NCI-H82 treated with DMSO at 0.1 percent for 48 hours (cell line): ENCODE measurements at regions not wholly inside any gene's neighbourhood (a gene's known extent, or its start where the extent isn't known, plus 50 kb on each side); places are given as distances from the start of the nearest gene placed in this dataset.
"Not testable (repeated sequence)": the region's sequence is repeated elsewhere in the genome, so short reads cannot be mapped to it uniquely, and the experiment has no call there.

Source experiments
- DNase-seq: peaks from one replicate; lab custom pipeline; 2025; ENCODE audit not compliant: unreplicated experiment; lab: John Stamatoyannopoulos, UW

DNA sequence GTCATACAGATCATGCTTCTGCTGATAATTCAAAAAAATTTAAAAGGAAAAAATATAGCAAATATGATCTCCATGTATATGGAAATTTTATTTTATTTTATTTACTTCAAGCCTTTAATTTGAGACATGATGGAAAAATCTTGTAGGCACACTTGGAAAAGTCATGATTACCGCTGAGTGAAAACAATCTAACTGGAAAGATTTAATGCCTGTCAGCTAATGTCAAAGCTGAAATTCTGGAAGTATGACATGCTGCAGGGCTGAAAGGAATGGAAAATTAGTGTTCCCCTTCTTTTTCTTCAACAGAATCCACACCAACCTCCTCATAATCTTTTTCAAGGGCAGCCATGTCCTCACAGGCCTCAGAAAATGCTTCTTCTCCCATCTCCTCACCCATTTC lies 58.2 kb downstream of the RPRM start:
- no peak for DNase-seq

DNA sequence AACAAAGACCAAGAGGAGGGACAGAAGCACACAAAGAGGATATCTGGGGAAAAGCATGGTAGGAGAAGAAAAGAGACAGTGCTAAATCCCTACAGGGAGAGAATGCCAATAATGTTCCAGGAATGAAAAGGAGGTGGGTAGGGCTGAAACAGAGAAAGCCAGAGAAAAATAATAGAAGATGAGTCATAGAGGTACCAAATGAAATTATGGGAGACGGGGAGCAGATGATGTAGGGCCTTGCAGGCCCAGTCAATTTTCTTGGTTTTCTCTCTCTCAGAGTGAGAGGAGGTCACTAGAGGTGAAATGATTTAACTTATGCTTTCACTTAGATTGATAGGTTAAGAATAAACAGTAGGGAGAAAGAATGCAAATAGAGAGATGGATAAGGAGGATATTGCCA lies 61.5 kb downstream of the RPRM start:
- DNase-seq: no peak

DNA sequence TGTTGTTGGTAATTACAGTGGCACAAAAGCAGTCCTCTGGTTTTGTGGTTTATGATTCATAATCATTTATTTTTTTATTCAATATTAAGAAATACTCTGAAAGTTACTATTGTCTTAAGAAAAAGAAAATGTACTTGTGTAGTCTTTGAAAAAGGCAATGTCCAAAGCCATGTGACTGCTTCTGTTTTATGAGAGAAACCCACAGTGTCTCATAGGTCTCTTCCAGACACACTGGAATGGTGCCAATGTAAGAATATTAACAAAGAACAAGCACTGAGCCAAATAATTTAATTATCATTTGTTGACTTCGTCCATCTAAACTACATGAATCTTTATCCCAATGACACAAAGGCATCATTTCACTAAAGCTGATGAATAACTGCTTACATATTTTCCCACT lies 62.5 kb downstream of the RPRM start:
- DNase-seq: no peak

DNA sequence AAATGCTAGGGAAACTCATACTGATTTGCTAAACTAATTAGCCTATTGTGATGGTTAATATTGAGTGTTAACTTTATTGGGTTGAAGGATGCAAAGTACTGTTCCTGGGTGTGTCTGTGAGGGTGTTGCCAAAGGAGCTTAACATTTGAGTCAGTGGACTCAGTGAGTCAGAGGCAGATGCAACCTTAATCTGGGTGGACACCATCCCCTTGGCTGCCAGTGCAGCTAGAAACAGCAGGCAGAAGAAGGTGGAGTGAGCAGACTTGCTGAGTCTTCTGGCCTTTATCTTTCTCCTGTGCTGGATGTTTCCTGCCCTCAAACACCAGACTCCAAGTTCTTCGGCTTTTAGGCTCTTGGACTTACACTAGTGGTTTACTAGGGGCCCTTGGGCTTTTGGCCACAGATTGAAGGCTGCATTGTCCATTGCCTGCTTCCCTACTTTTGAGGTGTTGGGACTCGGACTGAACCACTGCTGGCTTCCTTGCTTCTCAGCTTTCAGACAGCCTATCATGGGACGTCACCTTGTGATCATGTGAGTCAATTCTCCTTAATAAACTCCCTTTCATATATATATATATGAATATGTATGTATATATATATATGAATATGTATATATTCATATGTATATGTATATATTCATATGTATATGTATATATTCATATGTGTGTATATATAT lies 69.7 kb downstream of the RPRM start:
- no peak for DNase-seq

DNA sequence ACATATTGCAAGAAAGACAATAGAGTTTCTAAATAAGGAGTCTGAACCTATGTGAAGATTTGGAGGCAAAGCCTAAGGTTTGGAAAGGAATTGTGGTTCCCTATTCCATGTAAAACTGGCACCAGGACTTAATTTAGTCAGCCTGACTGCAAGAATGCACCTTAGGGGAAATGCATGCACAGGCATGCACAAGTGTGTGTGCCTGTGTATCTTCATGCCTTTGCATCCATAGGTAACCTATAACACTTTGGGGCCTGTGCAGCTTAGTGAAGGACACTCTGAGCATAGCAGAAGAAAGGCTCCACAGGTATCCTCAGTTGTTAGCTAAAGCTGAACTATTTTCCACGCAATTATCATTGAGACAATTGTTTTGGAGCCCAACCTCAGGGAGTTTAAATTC lies 73.4 kb downstream of the RPRM start:
- no peak for DNase-seq

DNA sequence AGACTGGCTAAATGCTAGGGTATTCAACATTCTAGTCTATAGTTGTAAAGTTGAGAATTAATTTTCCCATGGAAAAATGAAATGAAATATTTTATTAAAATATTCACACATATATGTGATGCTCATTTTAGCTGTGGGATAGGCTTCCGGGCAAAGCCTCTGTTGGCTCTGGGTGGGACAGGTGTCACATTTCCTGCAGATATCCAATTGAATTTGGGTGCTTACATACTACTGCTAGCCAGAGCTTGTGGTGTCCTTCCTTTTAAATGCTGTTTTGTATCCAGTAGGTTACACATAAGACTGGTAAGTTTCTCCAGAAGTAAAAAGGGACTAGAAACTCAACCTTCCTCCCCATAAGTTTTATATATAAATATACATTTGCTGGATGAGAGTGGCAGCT lies 73.8 kb downstream of the RPRM start:
- DNase-seq: no peak

DNA sequence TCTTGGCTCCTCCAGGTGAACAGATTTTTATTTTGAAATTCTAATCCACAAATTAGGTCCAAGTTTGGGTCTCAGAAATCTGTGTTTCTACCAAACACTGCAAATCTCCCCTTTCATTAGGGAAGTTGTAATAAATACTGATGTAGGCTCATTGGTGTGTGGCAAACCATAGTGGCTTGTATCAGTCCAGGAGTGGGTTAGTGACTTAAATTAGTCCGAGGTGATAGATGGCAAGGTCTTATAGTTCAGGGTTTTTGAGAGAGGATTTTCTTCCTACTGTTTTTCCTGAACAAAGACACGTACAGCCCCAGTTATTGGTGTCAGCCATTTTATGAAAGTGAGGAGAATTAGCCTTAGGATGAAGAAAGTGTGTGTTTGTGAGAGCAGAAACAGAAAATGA lies 74.6 kb downstream of the RPRM start:
- DNase-seq: no peak

DNA sequence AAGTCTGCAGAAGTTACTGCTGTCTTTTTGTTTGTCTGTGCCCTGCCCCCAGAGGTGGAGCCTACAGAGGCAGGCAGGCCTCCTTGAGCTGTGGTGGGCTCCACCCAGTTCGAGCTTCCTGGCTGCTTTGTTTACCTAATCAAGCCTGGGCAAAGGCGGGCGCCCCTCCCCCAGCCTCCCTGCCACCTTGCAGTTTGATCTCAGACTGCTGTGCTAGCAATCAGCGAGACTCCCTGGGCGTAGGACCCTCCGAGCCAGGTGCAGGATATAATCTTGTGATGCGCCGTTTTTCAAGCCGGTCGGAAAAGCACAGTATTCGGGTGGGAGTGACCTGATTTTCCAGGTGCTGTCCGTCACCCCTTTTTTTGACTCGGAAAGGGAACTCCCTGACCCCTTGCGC lies 75.2 kb downstream of the RPRM start:
- not testable (repeated sequence) for DNase-seq

DNA sequence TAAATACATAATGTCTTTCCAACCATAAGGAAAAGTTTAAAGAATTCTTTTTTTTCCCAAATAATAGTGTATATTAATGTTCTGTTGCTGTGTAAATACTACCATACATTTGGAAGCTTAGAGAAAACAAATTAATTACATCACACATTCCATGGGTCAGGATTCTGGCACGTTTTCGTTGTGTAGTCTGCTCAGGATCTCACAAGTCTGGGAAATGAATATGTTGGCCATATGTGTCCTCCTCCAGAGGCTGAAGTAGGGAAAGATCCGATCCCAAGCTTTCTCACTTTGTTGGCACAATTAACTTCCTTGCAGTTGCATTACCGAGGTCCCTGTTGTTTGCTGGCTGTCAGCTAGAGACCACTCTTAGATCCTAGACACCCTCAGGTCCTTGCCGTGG lies 83.9 kb downstream of the RPRM start:
- no peak for DNase-seq

DNA sequence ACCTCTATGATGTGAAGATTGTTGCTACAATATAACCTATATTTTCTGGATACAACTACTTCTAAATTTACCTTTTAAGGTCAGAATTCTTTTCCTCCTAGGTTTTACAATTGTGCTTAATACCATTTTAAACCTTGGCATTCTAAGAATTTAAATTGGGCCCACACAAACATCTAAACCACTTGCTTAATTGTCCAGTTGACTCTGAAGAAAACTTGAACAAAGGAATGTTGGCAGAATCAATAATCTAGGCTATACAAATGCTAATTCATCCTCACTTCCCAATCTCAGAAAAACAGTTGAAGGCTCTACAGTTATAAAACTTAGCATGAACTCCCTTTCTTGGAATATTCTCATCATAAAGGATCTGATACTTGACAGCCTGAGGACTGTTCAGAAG lies 84.3 kb downstream of the RPRM start:
- no peak for DNase-seq

DNA sequence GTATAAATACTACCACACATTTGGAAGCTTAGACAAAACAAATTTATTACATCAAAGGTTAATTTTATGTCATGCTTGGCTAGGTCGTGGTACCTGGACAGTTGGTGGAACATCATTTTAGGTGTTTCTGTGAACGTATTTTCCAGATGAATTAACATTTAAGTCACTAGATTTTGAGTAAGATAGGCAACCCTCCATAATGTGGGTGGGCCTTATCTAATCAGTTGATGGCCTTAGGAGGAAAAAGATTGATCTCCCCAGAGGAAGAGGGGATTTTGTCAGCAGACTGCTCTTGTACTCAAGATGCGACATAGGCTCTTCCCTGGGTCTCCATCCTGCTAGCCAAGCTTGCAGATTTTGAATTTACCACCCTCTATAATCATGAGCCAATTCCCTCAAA lies 85.0 kb downstream of the RPRM start:
- no peak for DNase-seq

DNA sequence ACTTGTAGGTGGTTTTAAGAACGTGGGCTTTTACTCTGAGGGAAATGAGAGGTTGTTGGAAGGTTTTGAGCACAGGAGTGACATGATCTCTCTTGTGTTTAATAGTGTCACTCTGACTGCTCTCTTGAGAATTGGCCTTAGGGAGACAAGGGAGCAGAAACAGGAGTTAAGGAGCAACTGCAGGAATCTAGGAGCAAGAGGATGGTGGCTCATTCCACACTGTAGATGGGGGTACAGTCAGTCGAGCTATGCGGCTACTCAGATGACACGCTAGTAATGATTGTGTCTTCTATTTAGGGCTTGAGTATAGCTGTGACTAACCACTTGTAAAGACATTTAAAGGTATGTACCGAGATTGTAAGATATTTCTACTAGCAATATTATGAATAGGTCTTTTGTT lies 87.4 kb downstream of the RPRM start:
- DNase-seq: no peak

DNA sequence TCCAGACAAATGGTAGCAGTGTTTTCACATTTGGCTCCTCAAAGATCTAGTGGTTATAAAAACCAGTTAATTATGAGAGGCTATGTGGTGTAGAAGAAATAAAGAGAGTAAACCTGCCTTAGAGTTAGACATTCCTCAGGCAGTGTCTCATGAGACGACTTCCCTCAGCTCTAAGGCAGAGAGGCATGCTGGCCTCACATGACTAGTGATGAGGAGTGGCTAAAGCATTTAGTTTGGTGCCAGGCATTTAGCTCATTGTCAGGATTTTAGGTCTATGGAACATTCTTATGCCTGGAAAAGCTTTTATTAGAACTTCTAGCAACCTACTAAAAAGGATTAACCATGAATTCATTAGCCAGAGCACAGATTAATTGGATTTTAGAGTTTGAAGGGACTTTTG lies 90.3 kb downstream of the RPRM start:
- DNase-seq: peak; percentile 79

DNA sequence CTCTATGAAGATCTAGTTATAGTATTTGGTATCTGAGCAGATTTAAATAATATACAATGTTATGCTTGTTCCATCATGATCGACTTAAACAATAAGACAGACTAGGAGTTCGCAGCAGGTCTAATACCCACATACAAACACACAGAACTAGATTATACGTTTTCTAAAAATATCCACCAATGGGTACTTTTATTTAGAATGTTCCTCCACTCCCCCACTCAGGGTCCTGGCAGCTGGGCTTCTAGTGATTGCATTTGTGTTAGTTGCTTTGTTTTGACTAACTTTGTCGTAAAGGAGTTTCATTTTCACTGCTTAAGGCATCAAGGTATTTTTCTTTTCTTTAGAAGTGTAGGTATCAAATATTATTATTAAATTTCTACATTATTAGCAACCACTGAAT lies 91.4 kb downstream of the RPRM start:
- DNase-seq: no peak

DNA sequence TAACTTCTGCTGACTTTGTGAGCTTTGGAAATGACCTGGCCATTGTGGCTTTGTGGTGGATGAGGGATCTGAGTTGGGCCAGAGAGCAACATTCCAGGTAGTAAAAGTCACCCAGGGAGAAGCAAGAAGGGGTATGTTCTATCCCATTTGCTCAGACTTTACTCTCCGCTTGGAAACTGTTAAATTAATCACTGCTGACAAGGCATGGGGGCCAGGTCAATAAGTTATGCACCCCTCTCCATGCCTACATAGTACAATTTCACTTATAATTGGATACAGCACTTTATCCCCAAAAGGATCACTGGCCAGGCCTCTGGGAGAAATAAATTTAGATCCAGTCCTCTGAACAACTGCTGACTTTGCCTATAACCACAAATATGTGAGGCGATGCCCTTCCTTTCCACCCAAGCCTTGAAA lies 92.1 kb downstream of the RPRM start:
- no peak for DNase-seq

DNA sequence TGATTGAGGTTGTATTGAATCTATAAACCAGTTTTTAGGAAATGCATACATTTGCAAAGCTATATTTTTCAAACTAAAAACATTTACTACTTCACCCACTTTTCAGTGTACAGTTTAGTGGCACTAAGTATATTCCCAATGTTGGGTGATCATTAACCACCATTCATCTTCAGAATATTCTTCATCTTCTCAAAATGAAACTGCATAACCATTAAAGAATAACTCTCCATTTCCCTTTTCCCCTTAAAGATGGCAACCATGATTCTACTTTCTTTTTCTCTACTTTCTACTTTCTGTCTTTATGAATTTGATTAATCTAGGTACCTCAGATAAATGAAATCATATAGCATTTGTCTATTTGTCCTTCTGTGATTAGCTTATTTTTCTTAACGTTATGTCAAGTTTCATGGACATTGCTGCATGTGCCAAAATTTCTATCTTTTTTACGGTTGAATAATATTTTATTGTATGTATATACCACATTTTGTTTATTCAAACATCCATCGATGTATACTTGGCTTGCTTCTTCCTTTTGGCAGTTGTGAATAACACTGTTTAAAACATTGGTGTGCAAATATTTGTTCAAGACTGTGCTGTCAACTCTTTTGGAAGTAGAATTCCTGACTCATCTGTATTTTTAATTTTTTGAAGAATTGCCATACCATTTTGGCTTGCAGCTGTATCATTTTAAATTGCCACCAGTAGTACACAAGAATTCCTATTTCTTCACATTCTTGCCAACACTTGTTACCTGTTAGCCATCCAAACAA lies 104.9 kb downstream of the RPRM start:
- DNase-seq: no peak

DNA sequence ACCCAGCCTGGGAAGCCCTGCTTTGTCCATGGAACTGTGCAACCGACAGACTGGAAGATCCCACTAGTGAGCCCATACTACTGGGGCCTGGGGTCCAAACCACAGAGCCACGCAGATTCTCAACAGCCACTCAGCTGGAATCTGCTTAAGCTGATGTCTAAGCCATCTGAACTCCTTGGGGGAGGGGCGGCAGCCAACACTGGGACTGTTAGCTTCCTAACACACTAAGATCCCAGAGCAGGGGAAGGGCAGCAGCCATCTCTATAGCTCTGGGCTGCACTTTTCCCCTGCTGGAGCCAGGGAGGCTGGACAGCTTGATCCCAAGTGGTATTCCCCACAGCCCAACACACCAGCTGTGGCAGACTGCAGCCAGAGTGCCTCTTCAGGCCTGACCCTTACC lies 118.3 kb downstream of the RPRM start:
- DNase-seq: peak; percentile 43

DNA sequence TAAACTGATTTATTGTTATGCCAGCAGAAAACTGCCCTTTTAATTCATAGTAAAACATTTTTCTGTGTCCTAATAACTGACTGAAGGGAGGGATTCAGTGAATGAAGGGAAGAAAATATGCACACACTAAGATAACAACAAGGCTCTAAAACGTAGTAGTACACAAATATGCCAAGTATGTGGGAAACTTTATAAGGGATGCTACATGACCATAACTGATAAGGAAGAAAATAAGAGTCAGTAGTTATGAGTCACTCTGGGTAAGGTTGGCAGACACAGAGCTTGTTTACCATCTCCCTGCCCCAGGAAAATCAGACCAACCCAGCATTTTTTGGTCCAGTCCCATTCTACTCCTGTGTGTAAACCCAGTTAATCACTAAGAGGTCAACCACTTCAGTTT lies 124.2 kb downstream of the RPRM start:
- no peak for DNase-seq

DNA sequence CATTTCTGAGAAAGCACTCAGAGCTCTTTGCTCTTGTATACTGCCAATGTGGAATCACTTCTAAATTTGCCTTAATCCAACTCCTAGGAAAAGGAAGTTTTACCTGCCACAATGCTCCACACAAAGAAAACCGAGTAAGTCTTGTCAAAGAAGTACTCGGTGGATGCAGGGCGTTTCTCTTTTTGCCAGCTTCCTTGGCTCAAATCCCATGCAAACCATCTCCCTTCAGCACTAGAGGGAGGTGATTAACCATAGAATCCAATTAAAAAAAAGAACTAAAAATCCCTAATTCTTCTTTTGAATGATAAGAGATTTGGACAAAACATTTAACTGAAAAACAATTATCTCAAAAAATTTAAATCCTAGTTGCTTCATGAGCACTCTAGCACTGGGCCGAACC lies 129.0 kb downstream of the RPRM start:
- DNase-seq: no peak

DNA sequence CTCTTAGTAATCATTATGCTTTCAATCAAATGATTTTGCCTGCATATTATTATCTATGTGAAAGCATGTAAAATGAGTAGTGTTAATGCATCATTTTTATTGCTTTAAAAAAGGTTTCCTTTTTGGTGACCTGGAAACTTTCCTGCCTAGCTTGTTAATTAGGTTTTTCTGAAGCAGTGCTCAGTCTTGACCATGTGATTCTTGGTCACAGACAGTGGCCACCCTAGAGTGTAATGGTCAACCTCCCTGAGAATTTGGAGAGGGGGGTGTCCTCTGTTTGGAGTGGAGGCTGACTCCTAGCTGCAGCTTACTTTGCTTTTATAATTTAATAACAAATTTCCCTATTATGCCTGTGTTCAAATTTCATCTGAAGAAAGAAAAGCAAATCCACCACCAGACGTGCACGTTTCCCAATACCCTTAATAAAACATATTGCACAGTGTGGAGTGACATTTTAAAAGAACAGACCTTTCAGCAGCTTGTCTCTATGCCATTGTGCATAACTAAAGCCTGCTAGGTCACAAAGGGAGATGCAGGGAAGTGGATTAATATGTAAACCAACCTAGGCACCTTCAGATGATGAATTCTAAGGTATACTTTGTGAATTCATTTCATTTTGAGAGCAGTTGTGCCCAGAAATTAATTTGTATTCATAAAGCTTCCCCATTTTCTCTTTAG lies 130.6 kb downstream of the RPRM start:
- DNase-seq: no peak

DNA sequence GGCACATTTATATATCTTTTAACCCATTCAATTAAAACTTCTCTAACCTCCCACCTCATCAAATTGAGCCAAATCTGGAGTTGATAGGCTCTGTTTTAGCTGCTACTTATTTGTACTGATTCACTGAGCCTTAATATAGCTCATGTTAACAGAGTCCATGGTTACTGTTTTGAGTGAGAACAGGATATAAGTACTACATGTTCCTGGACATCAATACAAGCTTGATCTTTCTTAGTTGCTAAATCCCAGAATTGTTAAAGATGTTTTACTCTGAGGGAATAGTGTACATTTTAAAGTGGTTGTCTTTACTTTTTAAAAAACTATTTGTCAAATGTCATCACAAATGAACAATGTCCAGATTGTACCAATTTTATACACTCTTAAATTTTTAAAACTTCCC lies 157.7 kb downstream of the RPRM start:
- DNase-seq: no peak

DNA sequence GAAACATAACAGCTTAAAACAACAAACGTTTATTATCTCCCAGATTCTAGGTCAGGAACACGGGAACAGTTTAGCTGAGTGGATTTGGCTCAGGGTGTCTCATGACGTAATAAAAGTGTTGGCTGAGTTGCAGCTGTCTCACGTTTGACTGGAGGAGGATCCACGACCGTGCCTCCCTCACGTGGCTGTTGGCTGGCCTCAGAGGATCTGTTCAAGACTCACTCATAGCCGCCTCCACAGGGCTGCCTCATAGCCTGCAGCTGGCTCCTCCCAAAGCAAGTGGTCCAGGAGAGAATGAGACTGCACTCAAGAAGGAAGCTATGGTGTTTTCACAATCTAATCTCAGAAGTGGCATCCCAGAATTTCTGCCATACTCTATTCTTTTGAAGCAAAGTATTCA lies 167.1 kb downstream of the RPRM start:
- DNase-seq: no peak
